ENCODE measurements at regions not wholly inside any gene's neighbourhood (a gene's known extent, or its start where the extent isn't known, plus 50 kb on each side); places are given as distances from the start of the nearest gene placed in this dataset.

- no peak for DNase-seq
- Histone ChIP-seq H3K4me1 (no peaks in the 10 kb centered on the region), H3K27ac (no peak overlapping the region), H3K9me3 (no peaks in the 10 kb centered on the region), H3K4me3 (no peak overlapping the region), H3K36me3 (no peaks in the 10 kb centered on the region), H3K27me3 (no peaks in the 10 kb centered on the region)
- no peak for ATAC-seq
- in situ Hi-C loops (cut with MboI; ENCODE audit: low sequenced_read_pairs in 4 of 4) (no loop called here), intact Hi-C loops (cut with DNase I; ENCODE audit: low total_unique reads) (no loop called here)
- TF ChIP-seq CTCF (IDR thresholded peaks at IDR 0.05 in 4 of 5, conservative IDR thresholded peaks at IDR 0.05 in 1 of 5): no peak
- no peak for TF ChIP-seq POLR2A (IDR thresholded peaks at IDR 0.05)
Observed at GRCh38 chr11:90722552-90723190, 499.8 kb upstream of the CHORDC1 start.

GRCh38 chr11:90717522-90717921, 494.7 kb upstream of the CHORDC1 start:
- ATAC-seq: no peak
- in situ Hi-C loops (cut with MboI; ENCODE audit: low sequenced_read_pairs in 4 of 4): no loop called here
- no peak for TF ChIP-seq CTCF (IDR thresholded peaks at IDR 0.05 in 4 of 5, conservative IDR thresholded peaks at IDR 0.05 in 1 of 5)
- TF ChIP-seq POLR2A (IDR thresholded peaks at IDR 0.05): no peak
- DNase-seq: no peak
- Histone ChIP-seq H3K4me1 (no peaks in the 10 kb centered on the region), H3K27me3 (no peaks in the 10 kb centered on the region), H3K27ac (no peak overlapping the region), H3K9me3 (no peaks in the 10 kb centered on the region), H3K36me3 (no peaks in the 10 kb centered on the region), H3K4me3 (no peak overlapping the region)
- intact Hi-C loops (cut with DNase I; ENCODE audit: low total_unique reads): no loop called here

GRCh38 chr11:90705661-90706060, 482.8 kb upstream of the CHORDC1 start:
- intact Hi-C loops (cut with DNase I; ENCODE audit: low total_unique reads): no loop called here

GRCh38 chr11:90704510-90704909, 481.7 kb upstream of the CHORDC1 start:
- no peaks in the 10 kb centered on the region for H3K27me3 ChIP-seq
- no peak overlapping the region for H3K27ac ChIP-seq
- no peaks in the 10 kb centered on the region for H3K9me3 ChIP-seq
- intact Hi-C loops (cut with DNase I; ENCODE audit: low total_unique reads) (no loop called here), in situ Hi-C loops (cut with MboI; ENCODE audit: low sequenced_read_pairs in 4 of 4) (no loop called here)
- no peak for DNase-seq
- TF ChIP-seq CTCF (IDR thresholded peaks at IDR 0.05 in 4 of 5, conservative IDR thresholded peaks at IDR 0.05 in 1 of 5) (no peak), POLR2A (IDR thresholded peaks at IDR 0.05) (no peak)
- no peak overlapping the region for H3K4me3 ChIP-seq
- no peak for ATAC-seq
- no peaks in the 10 kb centered on the region for H3K36me3 ChIP-seq
- no peaks in the 10 kb centered on the region for H3K4me1 ChIP-seq

More at GRCh38 chr11:90705661-90706060, 482.8 kb upstream of the CHORDC1 start:
- Histone ChIP-seq H3K27me3 (no peaks in the 10 kb centered on the region), H3K4me1 (no peaks in the 10 kb centered on the region), H3K27ac (no peak overlapping the region), H3K9me3 (no peaks in the 10 kb centered on the region), H3K36me3 (no peaks in the 10 kb centered on the region), H3K4me3 (no peak overlapping the region)
- no peak for TF ChIP-seq POLR2A (IDR thresholded peaks at IDR 0.05)
- no peak for TF ChIP-seq CTCF (IDR thresholded peaks at IDR 0.05 in 4 of 5, conservative IDR thresholded peaks at IDR 0.05 in 1 of 5)
- ATAC-seq: no peak
- in situ Hi-C loops (cut with MboI; ENCODE audit: low sequenced_read_pairs in 4 of 4): no loop called here
- no peak for DNase-seq

- H3K27ac ChIP-seq: no peak overlapping the region
- H3K27me3 ChIP-seq: no peaks in the 10 kb centered on the region
- H3K36me3 ChIP-seq: no peaks in the 10 kb centered on the region
- ATAC-seq (no peak), DNase-seq (no peak)
- H3K4me3 ChIP-seq: no peak overlapping the region
- H3K9me3 ChIP-seq: no peaks in the 10 kb centered on the region
- intact Hi-C loops (cut with DNase I; ENCODE audit: low total_unique reads): no loop called here
- TF ChIP-seq POLR2A (IDR thresholded peaks at IDR 0.05) (no peak), CTCF (IDR thresholded peaks at IDR 0.05 in 4 of 5, conservative IDR thresholded peaks at IDR 0.05 in 1 of 5) (no peak)
- in situ Hi-C loops (cut with MboI; ENCODE audit: low sequenced_read_pairs in 4 of 4): no loop called here
- no peaks in the 10 kb centered on the region for H3K4me1 ChIP-seq
Observed at GRCh38 chr11:90701716-90702115, 478.9 kb upstream of the CHORDC1 start.
